ENCODE measurements at regions not wholly inside any gene's neighbourhood (a gene's known extent, or its start where the extent isn't known, plus 50 kb on each side); places are given as distances from the start of the nearest gene placed in this dataset.
"Not testable (repeated sequence)": the region's sequence is repeated elsewhere in the genome, so short reads cannot be mapped to it uniquely, and the experiment has no call there.

DNA sequence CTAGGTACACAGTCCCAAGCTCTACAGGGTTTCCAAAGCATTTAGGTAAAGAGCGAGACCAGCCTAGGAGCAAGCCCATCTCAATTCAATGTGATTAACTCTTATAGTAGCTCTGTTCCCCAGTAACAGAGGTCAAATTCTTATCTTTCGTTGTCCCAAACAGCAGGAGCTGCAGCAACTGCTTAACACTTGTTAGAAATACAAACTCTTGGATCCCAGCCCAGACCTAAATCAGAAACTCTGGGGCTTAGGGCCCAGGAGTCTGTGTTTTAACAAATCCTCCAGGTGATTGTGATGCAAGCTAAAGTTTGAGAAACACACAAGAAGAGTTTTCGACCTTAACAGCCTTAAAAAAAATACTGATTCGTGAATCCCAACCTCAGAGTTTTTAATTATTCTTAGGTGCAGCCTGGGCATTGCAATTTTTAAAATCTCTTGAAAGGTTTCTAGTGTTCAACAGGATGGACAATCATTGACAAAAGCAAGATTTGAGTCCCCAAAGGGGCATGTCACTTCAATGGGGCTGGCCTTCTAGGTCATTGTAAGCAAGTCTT lies 127.4 kb upstream of the HCRTR2 start:
- in situ Hi-C loops (cut with HindIII; ENCODE audit: low pct_unique_long_range_greater_than_20kb, low sequenced_read_pairs): no loop called here
- DNase-seq (ENCODE audit: low read depth, low spot score): no peak

DNA sequence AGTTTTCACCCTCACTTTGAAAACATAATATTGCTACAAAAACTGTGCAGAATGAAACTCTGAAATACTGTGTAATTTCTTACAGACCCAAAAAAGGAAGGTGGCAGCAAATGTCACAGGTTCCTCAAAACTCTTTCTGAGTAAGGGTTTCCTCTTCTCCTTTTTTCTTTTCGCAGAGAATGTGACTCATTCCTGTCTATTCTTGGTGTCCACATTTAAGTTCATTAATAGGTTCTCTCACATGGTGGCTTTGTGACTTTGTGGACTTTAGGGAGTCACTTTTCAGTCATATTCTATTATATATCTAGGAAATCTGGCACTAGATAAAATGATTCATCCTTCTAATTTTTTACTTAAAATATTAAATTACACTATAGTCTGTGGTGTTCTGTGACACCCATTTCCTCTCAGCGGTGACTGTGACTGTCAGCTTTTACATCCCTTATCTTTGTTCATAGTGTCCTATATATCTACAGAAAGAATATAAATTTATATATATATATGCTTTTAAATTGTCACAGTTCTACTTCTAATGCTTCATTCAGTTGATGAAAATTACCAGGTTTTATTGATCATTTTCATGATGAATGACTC lies 126.8 kb upstream of the HCRTR2 start:
- no peak for DNase-seq (ENCODE audit: low read depth, low spot score)

DNA sequence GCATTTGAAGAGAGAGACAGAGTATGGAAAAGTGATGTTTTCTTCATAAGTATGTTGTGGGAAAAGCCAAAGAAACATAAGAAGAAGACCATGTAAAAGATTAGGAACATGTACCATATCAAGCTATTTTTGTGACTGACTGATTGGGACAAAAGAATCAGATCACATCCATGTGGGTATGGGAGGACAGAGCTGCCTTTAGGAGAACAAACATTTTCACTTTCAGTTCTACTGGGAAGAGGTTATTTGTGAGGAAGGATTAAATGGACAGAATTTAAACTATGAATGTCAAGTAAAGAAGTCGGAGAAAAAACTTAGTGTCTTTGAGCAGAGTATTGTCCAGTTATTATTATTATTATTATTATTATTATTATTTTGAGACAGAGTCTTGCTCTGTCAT lies 124.4 kb upstream of the HCRTR2 start:
- no peak for DNase-seq (ENCODE audit: low read depth, low spot score)
- in situ Hi-C loops (cut with HindIII; ENCODE audit: low pct_unique_long_range_greater_than_20kb, low sequenced_read_pairs): no loop called here

More for the DNA sequence above, 126.8 kb upstream of the HCRTR2 start:
- in situ Hi-C loops (cut with HindIII; ENCODE audit: low pct_unique_long_range_greater_than_20kb, low sequenced_read_pairs): no loop called here

DNA sequence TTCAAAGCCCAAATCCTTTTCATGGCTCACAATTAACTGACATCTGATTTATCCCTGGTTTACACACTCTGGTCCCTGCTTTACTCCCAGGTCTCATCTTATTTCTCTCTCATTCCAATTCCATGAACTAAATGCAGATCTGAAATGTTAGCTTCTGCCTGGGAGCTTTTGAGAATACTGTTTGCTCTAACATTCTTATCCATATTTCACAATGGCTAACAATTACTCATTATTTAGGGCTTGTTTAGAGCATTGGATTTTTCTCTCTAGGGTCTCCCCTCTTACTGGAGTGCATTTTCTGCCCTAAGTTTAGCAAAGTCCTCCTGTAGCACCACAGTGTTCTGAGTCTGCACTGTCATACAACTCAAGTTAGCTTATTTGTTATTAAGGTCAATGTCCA lies 121.5 kb upstream of the HCRTR2 start:
- in situ Hi-C loops (cut with HindIII; ENCODE audit: low pct_unique_long_range_greater_than_20kb, low sequenced_read_pairs): no loop called here
- DNase-seq (ENCODE audit: low read depth, low spot score): no peak

DNA sequence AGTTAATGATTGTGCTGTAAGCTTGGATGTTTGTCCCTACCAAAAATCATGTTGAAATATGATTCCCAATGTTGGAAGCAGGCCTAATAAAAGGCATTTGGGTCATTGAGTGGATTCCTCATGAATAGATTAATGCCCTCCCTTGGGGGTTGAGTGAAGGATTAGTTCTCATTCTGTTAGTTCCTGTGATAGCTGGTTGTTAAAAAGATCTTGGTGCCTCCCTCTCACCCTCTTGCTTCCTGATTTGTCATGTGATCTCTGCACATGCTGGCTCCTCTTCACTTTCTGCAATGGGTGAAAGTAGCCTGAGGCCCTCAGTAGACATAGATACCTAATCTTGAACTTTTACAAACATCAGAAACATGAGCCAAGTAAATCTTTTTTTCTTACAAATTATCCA lies 115.6 kb upstream of the HCRTR2 start:
- in situ Hi-C loops (cut with HindIII; ENCODE audit: low pct_unique_long_range_greater_than_20kb, low sequenced_read_pairs): no loop called here

DNA sequence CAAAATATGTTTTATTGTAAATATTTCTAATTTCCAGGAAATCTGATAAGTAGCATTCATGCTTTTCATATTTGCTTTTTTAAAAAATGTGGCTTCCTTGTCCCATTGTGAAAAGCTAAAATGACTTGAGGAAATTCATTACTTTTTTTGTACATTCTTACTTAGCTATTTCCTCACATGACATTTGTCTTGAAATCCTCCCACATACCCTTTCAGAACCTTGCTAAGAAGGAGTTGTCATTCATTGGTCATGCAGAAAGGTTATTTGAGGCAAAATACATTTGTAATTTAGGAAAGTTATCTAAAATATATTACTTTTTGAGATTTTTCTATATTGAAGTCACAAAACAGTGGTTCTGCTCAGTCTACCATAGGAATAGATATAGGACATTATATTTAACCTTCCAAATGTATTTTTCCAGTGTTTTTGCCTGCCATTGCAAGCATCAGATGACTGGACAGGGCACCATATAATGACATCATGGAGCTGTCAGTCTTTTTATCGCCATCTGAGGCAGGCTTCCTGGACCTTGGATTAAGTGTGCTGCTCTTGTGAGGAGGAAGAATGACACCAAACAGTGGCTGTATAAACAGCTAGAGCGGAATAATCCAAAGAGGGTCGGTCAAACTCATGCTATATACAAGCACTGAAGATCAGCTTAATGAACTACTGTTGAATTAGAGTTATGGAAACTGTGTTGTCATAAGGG lies 109.4 kb upstream of the HCRTR2 start:
- in situ Hi-C loops (cut with HindIII; ENCODE audit: low pct_unique_long_range_greater_than_20kb, low sequenced_read_pairs): no loop called here

More for the DNA sequence above, 115.6 kb upstream of the HCRTR2 start:
- DNase-seq (ENCODE audit: low read depth, low spot score): no peak

DNA sequence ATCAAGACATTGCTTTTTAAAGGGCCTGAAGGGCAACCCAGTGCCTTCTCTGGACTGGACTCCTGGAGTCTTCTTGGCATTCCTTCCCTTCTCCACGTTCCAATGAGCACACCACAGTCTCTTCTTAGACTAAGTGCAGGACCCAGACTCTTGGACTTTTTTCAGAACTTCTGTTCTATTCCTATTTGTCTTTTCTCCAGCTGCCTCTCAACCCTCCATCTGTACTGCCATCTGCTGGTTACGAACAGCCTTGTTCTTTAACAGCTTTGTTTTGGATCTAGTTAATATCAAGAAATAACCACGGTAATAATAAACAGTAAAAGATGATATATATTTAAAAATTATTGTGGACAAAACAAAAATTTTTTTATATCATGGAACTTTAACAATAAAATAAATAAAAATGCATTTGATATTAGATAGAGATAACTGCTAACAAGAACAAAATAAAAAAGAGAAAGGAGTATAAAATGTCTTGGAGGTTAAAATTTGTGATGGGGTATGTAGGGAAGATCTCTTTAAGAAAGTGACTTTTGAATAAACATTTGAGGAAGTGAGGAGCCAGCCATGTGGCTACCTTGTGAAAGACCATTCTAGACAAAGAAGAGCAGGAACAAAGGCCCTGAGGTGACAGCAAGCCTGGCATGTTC lies 105.1 kb upstream of the HCRTR2 start:
- DNase-seq (ENCODE audit: low read depth, low spot score): peak; percentile 56
- in situ Hi-C loops (cut with HindIII; ENCODE audit: low pct_unique_long_range_greater_than_20kb, low sequenced_read_pairs): no loop called here

More for the DNA sequence above, 109.4 kb upstream of the HCRTR2 start:
- DNase-seq (ENCODE audit: low read depth, low spot score): no peak

DNA sequence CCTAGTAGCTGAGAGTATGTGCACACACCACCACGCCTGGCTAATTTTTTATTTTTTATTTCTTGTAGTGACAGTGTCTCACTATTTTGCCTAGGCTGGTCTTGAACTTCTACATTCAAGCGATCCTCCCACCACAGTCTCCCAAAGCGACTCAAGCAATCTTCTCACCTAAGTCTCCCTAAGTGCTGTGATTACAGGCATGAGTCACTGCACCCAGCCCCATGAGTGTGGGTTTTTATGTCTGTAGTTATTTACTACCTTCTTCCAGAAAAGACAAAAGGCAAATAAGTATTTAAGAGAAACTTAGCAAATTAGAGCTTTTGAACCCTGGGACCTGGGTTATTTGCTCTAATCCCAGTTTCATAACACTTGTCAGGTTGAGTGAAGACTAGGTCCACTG lies 92.3 kb upstream of the HCRTR2 start:
- in situ Hi-C loops (cut with HindIII; ENCODE audit: low pct_unique_long_range_greater_than_20kb, low sequenced_read_pairs): no loop called here
- DNase-seq (ENCODE audit: low read depth, low spot score): no peak

DNA sequence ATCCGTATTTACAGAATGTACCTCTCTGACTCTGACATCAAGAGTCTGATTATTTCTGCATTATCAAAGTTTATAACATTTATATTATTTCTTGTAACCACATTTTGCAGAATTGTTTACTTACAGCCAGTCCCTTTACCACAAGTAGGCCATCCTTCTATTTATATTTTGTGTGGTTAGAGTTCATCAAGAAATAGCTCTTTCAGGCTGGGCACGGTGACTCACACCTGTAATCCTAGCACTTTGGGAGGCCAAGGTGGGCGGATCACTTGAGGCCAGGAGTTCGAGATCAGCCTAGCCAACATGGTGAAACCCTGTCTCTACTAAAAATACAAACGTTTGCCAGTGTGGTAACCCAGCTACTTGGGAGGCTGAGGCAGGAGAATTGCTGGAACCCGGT lies 86.3 kb upstream of the HCRTR2 start:
- DNase-seq (ENCODE audit: low read depth, low spot score): not testable (repeated sequence)

DNA sequence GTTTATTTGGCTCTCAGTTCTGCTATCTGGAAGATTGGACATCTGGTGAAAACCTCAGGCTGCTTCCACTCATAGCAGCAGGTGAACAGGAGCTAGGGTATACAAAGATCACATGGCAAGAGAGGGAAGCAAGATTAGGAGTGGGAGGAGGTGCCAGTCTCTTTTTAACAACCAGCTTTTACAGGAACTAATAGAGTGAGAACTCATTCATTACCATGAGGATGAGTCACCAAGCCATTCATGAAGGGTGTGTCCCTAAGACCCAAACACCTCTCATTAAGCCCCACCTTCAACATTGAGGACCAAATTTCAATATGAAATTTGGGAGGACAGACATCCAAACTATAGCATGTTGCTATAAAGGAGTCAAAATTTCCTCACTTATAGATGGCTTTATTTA lies 85.4 kb upstream of the HCRTR2 start:
- DNase-seq (ENCODE audit: low read depth, low spot score): no peak
- in situ Hi-C loops (cut with HindIII; ENCODE audit: low pct_unique_long_range_greater_than_20kb, low sequenced_read_pairs): no loop called here

More for the DNA sequence above, 86.3 kb upstream of the HCRTR2 start:
- in situ Hi-C loops (cut with HindIII; ENCODE audit: low pct_unique_long_range_greater_than_20kb, low sequenced_read_pairs): not testable (repeated sequence)

DNA sequence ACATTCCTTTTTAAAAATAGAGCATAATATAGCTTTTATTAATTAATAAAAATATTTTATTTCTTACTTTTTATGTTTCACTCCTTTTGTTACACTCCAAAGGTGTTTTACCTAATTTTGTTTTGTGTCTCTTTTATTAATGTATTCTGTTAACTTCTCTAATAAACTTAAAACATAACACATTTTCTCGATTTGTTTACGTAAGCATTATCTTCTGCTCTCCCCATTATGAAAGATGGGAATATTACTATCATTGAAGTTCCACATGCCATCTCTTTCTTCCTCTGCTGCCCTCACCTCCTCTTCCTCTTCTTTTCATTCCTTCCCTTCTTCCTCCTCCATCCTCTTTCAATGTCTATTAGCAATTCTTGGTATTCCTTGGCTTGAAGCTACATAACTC lies 85.0 kb upstream of the HCRTR2 start:
- in situ Hi-C loops (cut with HindIII; ENCODE audit: low pct_unique_long_range_greater_than_20kb, low sequenced_read_pairs): no loop called here
- no peak for DNase-seq (ENCODE audit: low read depth, low spot score)

DNA sequence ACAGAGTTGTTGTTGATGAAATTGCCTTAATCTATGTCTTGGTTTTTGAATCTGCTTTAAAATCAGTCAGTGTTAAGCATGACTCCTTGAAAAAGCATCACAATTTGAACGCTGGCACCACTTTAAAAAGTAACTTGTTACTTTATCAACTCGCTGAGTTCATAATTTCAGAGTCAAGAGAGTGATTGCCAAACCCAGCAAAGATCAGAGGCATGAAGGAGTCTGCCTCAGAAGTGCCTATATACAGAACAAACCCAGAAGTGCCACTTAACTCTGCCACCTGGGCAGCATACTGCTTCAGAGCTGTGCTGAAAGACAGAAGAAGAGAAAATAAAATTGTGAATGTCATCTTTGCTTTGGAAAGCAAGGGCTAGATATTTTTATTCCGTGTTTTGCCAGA lies 73.6 kb upstream of the HCRTR2 start:
- in situ Hi-C loops (cut with HindIII; ENCODE audit: low pct_unique_long_range_greater_than_20kb, low sequenced_read_pairs): no loop called here
- no peak for DNase-seq (ENCODE audit: low read depth, low spot score)

DNA sequence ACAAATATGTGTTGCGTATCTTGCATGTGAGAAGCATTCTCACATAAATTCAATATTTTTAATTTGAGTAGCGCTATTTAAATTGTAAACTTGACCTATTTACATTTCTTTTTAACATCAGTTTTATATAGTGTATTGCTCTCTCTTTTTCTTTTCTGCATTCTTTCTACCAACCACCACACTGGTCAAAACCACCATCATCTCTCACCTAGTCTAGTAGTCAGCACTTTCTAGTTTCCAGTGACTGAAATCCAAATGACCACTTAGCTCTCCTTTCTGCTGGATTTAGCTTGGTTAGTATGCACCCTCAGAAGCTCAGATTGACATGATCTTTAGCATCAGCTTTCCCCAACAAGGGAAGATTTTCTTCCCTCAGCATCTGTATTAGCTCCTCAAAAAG lies 73.2 kb upstream of the HCRTR2 start:
- in situ Hi-C loops (cut with HindIII; ENCODE audit: low pct_unique_long_range_greater_than_20kb, low sequenced_read_pairs): no loop called here
- DNase-seq (ENCODE audit: low read depth, low spot score): no peak

DNA sequence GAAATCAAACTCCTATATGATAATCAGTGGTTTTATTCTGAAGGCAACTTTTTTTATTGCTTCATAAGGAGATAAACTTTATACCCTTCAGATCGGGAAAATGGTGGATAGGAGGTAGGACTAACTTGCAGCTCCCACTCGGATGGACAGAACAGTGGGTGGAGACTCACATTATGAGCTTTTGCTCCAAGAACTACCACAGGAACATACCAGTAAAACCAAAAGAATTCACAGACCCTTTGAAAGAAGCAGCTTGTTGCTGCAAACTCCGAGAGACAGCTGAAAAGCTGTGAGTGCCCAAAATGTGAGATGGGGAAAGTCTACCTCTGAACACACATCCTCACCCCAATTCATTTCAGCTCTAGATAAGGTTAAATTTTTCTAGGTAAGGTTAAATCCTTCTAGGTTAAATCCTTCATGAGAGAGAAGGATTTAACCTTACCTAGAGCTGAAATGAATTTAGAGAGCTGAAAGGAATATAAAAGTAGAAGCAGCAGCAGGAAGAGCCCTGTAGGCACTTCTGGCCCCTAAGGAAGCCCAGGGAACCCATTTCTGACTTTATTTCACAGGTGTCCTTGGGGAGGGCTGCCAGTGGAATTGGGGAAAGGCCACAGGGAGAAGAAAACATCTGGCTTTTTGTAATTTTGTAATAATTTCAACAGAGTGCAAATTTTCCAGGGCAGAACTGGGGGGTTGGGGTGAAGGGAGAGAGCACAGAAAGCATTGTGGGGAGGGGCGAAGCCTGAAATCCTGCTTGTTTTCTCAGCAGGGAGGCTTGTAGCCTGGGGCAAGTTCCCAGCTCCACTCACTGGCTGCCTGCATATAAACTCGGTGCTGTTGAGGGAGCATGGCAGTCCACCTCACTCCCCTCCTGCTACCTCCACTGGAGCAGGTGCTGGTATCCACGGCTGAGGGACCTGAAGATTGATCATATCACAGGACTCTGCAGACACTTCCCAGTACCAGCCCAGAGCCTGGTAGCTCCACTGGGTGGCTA lies 65.9 kb upstream of the HCRTR2 start:
- no peak for DNase-seq (ENCODE audit: low read depth, low spot score)
- in situ Hi-C loops (cut with HindIII; ENCODE audit: low pct_unique_long_range_greater_than_20kb, low sequenced_read_pairs): no loop called here

DNA sequence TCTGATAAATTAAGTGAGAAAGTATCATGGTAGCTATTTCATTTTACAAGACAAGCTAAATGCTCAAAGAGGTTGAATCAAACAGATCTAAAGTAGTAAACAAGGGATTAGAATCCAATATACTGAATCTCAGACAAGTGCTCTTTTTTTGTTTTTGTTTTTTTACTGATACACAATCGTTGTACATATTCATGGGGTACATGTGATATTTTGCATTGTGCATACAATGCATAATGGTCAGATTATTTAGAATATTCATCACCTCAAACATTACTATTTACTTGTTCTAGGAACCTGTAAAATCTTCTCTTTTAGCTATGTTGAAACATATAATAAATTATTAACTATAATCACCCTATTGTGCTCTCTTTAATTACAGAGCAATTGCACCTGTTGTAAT lies 57.0 kb upstream of the HCRTR2 start:
- in situ Hi-C loops (cut with HindIII; ENCODE audit: low pct_unique_long_range_greater_than_20kb, low sequenced_read_pairs): no loop called here
- DNase-seq (ENCODE audit: low read depth, low spot score): no peak

DNA sequence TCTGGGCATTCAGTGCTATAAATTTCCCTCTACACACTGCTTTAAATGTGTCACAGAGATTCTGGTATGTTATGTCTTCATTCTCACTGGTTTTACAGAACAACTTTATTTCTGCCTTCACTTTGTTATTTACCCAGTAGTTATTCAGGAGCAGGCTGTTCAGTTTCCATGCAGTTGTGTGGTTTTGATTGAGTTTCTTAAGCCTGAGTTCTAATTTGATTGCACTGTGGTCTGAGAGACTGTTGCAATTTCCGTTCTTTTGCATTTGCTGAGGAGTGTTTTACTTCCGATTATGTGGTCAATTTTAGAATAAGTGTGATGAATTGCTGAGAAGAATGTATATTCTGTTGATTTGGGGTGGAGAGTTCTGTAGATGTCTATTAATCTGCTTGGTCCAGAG lies 50.1 kb upstream of the HCRTR2 start:
- in situ Hi-C loops (cut with HindIII; ENCODE audit: low pct_unique_long_range_greater_than_20kb, low sequenced_read_pairs); DNase-seq (ENCODE audit: low read depth, low spot score): not testable (repeated sequence)
